Activated gamma-delta T cell treated with Interleukin-2 at 50 U/mL for 16 hours (primary cell): ENCODE measurements at regions not wholly inside any gene's neighbourhood (a gene's known extent, or its start where the extent isn't known, plus 50 kb on each side); places are given as distances from the start of the nearest gene placed in this dataset.
"Not testable (repeated sequence)": the region's sequence is repeated elsewhere in the genome, so short reads cannot be mapped to it uniquely, and the experiment has no call there.

Experiments
- DNase-seq: peaks from one replicate; pipeline ENCODE4 v3.0.0-alpha.2; 2020

DNA sequence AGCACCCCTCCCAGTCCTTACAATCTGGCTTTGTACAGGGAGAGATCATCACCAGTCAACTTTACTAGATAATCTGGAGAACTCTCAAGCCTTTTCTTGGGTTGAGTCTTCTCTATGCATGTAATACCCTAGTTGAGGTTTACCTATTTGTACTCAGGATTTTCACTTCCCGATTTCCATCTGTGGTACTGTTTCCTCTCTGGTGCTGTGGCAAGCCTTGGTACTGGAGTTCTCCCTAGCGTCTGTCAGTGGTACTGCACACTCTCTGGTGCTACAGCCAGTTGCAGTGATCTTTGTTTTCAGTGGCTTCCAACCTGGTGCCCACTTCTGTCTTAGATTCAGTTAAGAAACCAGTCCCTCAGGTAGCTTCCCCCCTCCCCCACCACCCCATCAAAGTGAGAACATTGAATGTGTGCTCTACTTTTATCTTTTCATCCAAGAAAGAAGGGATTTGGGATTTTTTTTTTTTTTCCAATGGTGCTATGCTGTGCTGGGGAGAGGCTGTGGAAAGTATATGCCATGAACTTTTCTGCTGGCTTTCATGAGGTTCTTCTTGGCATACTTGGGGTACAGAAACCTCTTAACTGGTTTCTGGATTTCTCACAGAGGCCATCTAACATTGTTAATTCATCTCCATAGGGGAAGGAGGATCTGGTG lies 69.4 kb upstream of the EVL start:
- peak; percentile 66 for DNase-seq

DNA sequence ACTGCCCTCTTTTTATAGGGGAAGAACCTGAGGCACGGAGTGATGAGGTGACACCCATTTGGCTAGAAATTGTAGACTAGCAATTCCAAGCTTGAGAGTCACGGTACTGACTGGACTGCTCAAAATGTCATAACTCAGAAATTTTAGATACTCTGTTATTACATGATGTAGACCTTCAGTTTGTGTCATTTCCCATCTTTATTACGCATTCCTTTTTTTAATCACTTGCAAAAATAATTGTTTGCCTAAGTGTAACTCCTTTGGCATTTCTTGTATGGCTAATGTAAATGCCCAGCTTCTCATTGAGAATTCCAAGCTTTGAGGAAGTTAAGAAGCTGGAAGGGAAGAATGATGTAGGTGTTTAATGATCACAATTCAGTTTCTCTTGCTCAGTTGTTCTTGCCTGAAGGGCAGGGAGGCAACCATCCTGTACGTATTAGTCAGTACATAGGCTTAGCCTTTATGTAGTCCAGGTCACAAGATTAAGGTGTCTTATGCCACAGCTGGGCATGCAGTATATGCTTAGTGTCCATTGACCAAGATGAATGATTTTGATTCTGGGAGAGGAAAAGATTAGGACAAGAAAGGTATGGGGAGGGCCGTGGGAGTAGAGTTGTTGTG lies 68.2 kb upstream of the EVL start:
- no peak for DNase-seq

DNA sequence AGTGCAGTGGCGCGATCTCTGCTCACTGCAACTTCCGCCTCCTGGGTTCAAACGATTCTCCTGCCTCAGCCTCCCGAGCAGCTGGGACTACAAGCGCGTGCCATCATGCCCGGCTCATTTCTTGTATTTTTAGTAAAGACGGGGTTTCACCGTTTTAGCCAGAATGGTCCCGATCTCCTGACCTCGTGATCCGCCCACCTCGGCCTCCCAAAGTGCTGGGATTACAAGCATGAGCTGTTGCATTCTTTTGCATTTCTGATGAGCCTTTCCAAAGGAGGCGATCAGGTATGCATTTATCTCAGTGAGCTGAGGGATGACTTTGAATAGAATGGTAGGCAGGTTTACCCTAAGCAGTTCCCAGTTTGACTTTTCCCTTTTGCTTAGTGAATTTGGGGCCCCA lies 64.8 kb upstream of the EVL start:
- DNase-seq: not testable (repeated sequence)

DNA sequence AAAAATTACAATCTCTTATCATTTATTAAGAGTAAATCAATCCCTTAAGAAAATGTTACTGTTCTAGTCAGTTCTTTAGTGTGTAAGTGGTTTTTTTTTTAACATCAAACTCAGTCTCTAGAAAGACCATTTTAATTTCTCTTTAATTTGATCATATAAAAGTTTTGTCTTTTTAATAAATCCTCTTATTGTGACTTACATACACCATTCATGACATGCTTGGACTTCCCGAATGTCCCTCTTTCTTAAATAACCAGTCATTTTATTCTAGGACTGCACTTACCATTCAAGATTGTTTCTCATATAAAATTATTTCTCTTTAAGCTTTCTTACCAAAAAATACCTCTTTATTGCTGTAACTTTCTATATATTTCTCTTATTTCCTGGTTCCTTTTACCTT lies 60.8 kb upstream of the EVL start:
- no peak for DNase-seq

DNA sequence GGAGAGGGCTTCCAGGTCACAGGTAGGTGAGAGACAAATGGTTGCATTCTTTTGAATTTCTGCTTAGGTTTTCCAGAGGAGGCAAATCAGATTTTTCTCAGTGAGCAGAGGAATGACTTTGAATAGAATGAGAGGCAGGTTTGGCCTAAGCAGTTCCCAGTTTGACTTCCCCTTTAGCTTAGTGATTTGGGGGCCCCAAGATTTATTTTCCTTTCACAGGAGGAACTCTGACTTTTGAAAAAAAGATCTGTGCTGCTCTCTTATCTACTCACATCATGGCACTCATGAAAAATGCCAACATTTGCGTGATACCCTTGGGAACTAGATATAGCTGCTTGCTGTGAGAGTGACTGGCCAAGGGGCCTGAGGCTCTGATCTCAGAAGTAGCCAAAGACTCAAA lies 58.0 kb upstream of the EVL start:
- no peak for DNase-seq

DNA sequence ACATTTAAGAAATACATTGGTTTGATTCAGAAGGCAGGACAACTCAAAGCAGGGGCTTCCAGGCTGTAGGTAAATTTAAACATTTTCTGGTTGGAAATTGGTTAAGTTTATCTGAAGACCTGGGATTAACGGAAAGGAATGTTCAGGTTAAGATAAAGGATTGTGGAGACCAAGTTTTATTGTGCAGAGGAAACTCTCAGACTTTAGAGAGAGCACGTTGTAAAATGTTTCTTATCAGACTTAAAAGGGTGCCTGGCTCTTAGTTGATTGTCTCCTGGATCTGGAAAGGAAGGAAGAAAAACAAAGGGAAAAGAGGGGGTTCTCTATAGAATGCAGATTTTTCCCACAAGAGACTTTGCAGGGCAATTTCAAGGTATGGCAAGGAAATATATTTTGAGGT lies 55.4 kb upstream of the EVL start:
- not testable (repeated sequence) for DNase-seq

DNA sequence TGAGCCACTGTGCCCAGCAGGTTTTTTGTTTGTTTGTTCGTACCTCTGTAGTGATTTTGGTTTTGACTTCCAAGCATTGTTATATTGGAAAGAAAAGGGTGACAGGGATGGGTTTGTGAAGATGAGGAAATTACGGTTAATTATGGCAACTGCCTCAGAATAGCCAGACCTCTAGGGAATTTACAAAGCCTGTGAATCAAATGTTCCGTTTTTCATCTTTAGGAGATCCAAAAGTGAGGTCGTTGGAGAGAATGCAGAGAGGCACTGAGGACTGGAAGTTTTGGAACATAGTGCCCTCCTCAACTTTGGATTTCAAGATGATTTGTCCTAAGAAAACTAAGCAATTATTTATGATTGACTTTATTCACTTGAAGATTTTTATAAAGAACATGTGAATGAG lies 54.5 kb upstream of the EVL start:
- no peak for DNase-seq

DNA sequence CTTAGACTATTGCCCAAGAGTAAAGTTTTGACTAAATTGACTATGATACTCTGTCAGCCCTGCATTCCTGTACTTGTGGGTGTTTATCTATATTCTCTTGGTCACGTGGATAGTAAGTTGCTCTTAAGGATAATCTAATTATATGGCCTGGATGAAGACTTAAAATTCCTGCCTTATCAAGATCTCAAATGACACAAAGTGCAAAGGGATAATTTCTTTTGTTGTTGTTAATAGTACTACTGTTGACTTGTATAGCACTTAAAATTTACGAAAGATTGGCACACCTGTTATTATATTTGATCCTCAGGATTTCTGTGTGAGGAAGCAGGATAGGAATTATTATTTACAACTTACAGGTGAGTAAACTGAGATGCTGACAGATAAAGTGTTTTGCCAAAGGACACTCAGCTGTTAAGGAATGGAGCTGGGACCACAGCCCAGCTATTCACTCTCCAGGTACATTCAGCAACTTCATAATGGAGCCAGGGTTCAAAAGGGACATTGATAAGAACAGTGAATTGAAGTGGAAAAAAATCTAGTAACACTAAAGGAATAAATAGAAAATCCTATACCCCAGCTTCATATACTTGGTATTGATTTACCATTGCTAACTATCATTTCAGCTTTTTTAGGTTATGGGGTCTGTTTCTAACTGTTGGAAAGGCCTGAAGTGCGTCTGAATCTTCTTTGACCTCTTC lies 53.4 kb upstream of the EVL start:
- no peak for DNase-seq

DNA sequence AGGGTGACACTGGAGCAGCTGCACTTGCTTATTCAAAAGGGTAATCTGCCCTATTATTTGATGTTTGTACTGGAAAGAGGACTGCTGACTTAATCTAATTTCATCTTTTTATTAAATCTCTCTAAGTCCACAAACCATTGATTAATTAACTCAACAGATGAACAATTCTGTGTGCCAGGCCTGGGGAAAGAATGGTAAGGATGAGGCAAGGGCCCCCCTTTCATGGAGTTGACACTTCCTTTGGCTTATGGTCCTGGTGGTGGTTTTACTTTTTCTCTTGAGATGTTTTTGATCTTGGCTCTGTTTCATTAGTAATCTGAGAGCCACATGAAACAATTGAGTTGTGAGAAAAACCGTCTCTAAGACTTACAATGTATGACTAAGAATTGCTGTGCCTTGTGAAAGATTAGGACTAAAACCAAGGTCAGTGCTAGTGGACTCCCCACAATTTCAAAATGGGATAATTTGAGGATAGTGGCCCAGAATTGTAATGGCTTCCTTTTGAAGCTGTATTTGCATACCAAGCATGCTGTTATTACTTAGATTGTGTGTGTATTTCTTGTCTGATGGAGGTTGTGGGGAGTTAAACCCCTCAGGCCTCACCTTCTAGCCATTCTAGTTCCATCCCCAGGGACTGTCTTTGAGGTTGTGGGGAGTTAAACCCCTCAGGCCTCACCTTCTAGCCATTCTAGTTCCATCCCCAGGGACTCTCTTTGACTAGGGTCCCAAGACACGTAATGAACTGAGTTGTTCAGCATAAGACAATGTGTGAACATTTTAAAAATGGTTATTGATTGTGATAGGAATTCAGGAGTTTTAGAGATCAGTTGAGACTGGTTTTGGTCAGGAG lies 52.5 kb upstream of the EVL start:
- DNase-seq: no peak

DNA sequence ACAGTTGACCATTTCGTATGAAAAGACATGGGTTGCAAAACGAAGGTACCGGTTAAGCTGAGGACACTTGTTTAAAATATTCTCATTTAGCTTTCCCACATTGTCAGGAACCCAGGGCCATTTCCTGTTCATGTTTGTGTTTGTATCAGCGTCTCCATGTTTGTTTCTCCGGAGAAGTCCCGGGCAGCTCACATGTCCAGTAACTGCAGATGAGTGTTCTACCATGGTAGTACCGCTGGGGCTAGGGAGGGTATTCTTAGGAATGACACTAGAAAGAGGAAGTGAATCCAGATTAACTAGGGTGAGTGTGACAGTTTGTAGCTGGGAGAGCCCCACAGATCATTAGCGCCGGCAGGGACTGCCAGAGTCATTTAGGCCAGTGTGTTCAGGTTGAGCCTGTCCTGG lies 50.0 kb upstream of the EVL start:
- no peak for DNase-seq
